HepG2 (cell line): ENCODE measurements at regions not wholly inside any gene's neighbourhood (a gene's known extent, or its start where the extent isn't known, plus 50 kb on each side); places are given as distances from the start of the nearest gene placed in this dataset.

Source experiments
- ATAC-seq: fragments of 200-7000 bp; cut with Tn5 transposase; 3 replicates; pipeline ENCODE4 v1.9.1; 2020; ENCODE audit warnings: mild to moderate bottlenecking, moderate library complexity
- BruUV-seq: library from RNA; stranded (reverse); fragments of 400-500 nt; replicated peaks from 2 replicates; lab custom pipeline; 2021; lab: Mats Ljungman, UMichigan
- CTCF ChIA-PET: fragments of 300-600 bp; formaldehyde crosslinking; extraction: SDS; loops from one replicate; lab custom pipeline; 2021; ENCODE audit warnings: low total read pairs, inconsistent platforms, low intra/inter-chr PET ratio; lab: Yijun Ruan, JAX
- POLR2A ChIA-PET: fragments of 350-600 bp; sonication (Branson Sonifier 250); formaldehyde crosslinking; loops from one replicate; lab custom pipeline; 2020; ENCODE audit warnings: antibody characterized with exemption, inconsistent platforms; lab: Yijun Ruan, JAX
- DNase-seq: peaks from one replicate; pipeline ENCODE4 v3.0.0-alpha.2; 2015; ENCODE audit warnings: low spot score
- FAIRE-seq: peaks from 3 replicates; lab custom pipeline; 2011; peaks lifted over from hg19 to GRCh38; lab: Jason Lieb, UNC
- H2AFZ ChIP-seq: one replicate; pipeline ENCODE4 v1.6.1; 2011; ENCODE audit warnings: low read length, inconsistent platforms
- H3K27ac ChIP-seq: fragments of 300-600 bp; 3 replicates; pipeline ENCODE4 v1.8.0; 2011; ENCODE audit warnings: mixed run types, mild to moderate bottlenecking, mixed read lengths, low read length, inconsistent platforms; ENCODE audit not compliant: insufficient read depth; ENCODE audit errors: extremely low read length
- H3K27me3 ChIP-seq, 2 experiments: fragments of 200-600 bp in 1 of 2; 2 replicates in 1 of 2; 3 replicates in 1 of 2; pipeline versions ENCODE4 v1.6.0 to v1.8.0; 2011; ENCODE audit warnings: low read length in 2 of 2, mild to moderate bottlenecking in 2 of 2, moderate library complexity in 2 of 2, inconsistent platforms in 1 of 2; ENCODE audit not compliant: insufficient read depth in 2 of 2, control insufficient read depth in 1 of 2
- H3K36me3 ChIP-seq, 2 experiments: fragments of 200-600 bp in 1 of 2; replicated peaks in 1 of 2; 2 replicates in 1 of 2; 3 replicates in 1 of 2; pipeline versions ENCODE4 v1.5.1 to v1.8.0; 2011; ENCODE audit warnings: low read length in 2 of 2, inconsistent platforms in 1 of 2; ENCODE audit not compliant: insufficient read depth in 2 of 2, control insufficient read depth in 1 of 2
- H3K4me1 ChIP-seq: 2 replicates; pipeline ENCODE4 v1.5.1; 2012; ENCODE audit warnings: low read length, inconsistent platforms; ENCODE audit not compliant: insufficient read depth
- H3K4me2 ChIP-seq: 2 replicates; pipeline ENCODE4 v1.6.0; 2011; ENCODE audit warnings: low read depth, low read length, inconsistent platforms
- H3K4me3 ChIP-seq, 3 experiments: fragments of 200-600 bp in 1 of 3; sonication (generic), shearing (Covaris generic) in 1 of 3; replicated peaks in 1 of 3; 2 replicates each; pipeline ENCODE4 v1.5.1; 2011 to 2016; ENCODE audit warnings: low read length in 3 of 3, inconsistent platforms in 2 of 3, low read depth in 2 of 3, mild to moderate bottlenecking in 2 of 3, control low read depth in 1 of 3, mixed read lengths in 1 of 3; ENCODE audit not compliant: insufficient read depth in 1 of 3
- H3K79me2 ChIP-seq: one replicate; pipeline ENCODE4 v1.6.1; 2011; ENCODE audit warnings: low read length, inconsistent platforms; ENCODE audit not compliant: insufficient read depth
- H3K9ac ChIP-seq: 2 replicates; pipeline ENCODE4 v1.6.0; 2011; ENCODE audit warnings: mild to moderate bottlenecking, low read depth, low read length, inconsistent platforms; ENCODE audit not compliant: insufficient read depth
- H3K9me3 ChIP-seq: 2 replicates; pipeline ENCODE4 v1.5.1; 2012; ENCODE audit warnings: mild to moderate bottlenecking, low read length
- H4K20me1 ChIP-seq: 2 replicates; pipeline ENCODE4 v1.6.0; 2011; ENCODE audit warnings: inconsistent platforms, mild to moderate bottlenecking, low read length, moderate library complexity; ENCODE audit not compliant: insufficient read depth
- AGO1 ChIP-seq: fragments of 200-400 bp; formaldehyde crosslinking; IDR thresholded peaks from 2 replicates; pipeline ENCODE4 v1.6.1; 2017; ENCODE audit warnings: mild to moderate bottlenecking, low read depth, low read length, moderate library complexity; ENCODE audit not compliant: poor library complexity, severe bottlenecking
- ARHGAP35 ChIP-seq: sonication (generic); formaldehyde crosslinking; IDR thresholded peaks from 2 replicates; pipeline ENCODE4 v1.9.0; 2022; ENCODE audit warnings: mild to moderate bottlenecking, inconsistent platforms, moderate library complexity, missing genetic modification reagents, borderline replicate concordance
- ATF7 ChIP-seq, 2 experiments: fragments of 450-650 bp in 1 of 2; sonication (generic) in 1 of 2; formaldehyde crosslinking in 1 of 2; IDR thresholded peaks; 2 replicates each; pipeline versions ENCODE4 v1.4.0 to v1.6.1; 2016 to 2020; ENCODE audit warnings: antibody characterized with exemption in 1 of 2, mild to moderate bottlenecking in 1 of 2, missing genetic modification reagents in 1 of 2
- HOXD1 ChIP-seq: sonication (generic); formaldehyde crosslinking; IDR thresholded peaks from 2 replicates; pipeline ENCODE4 v1.5.0; 2020; ENCODE audit warnings: missing genetic modification reagents
- ZBTB3 ChIP-seq: sonication (generic); formaldehyde crosslinking; IDR thresholded peaks from 2 replicates; pipeline ENCODE4 v1.4.0; 2020; ENCODE audit warnings: low read depth, mild to moderate bottlenecking, moderate library complexity, missing genetic modification reagents, borderline replicate concordance
- ZNF256 ChIP-seq: sonication (generic); formaldehyde crosslinking; conservative IDR thresholded peaks from 2 replicates; pipeline ENCODE4 v1.4.0; 2020; ENCODE audit warnings: missing genetic modification reagents
- ZNF441 ChIP-seq: sonication (generic); formaldehyde crosslinking; IDR thresholded peaks from 2 replicates; pipeline ENCODE4 v1.7.0; 2021; ENCODE audit warnings: missing genetic modification reagents, borderline replicate concordance
- WGBS: methylation state at CpG from one replicate; pipeline ENCODE4 v1.1.6; 2017; ENCODE audit warnings: low lambda C conversion rate; 5-methylcytosine and 5-hydroxymethylcytosine counted together
- in situ Hi-C: cut with HindIII; loops from 2 replicates; pipeline ENCODE4 v1.10.0; 2017; ENCODE audit warnings: low pct_unique_long_range_greater_than_20kb; ENCODE audit not compliant: extremely low pct_ligation_motif_present
- intact Hi-C: fragments of 100-400 bp; cut with micrococcal nuclease; formaldehyde crosslinking; loops from one replicate; pipeline ENCODE4 v1.10.0; 2022; ENCODE audit not compliant: unreplicated experiment
- TF ChIP-seq, protein P1 (sequence below): sonication (generic); formaldehyde crosslinking; IDR thresholded peaks from 2 replicates; pipeline ENCODE4 v1.4.0; 2020; ENCODE audit warnings: missing genetic modification reagents
- TF ChIP-seq, protein P2 (sequence below): fragments of 450-650 bp; IDR thresholded peaks from 2 replicates; pipeline ENCODE4 v1.6.1; 2016
- TF ChIP-seq, protein P3 (sequence below): sonication (generic); formaldehyde crosslinking; IDR thresholded peaks from 2 replicates; pipeline ENCODE4 v1.5.1; 2020; ENCODE audit warnings: mild to moderate bottlenecking, missing genetic modification reagents, moderate library complexity

DNA sequence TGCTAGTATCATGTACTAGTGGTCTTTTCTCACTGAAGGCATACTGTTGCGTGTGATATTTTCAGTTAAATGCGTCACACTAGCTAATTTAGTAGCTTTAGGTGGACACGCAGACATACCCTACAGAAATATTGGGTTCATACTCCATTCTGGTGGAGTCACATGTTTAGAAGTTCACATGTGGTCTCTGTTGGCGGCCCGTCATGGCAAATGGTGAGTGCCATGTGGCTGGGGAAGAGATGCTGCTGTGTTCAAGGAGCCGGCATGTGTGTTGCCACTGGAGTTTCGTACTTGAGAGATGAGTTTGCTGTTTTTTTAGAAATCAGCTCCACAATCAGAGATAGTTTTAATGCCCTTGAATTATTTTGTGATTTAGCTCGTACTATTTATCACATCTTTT lies 454.6 kb downstream of the PCNX1 start:
- Histone ChIP-seq H3K9ac (no peak overlapping the region), H3K4me1 (peaks cover 38% of the 10 kb centered on the region), H4K20me1 (no peaks in the 10 kb centered on the region), H3K79me2 (peaks cover 15% of the 10 kb centered on the region), H3K9me3 (no peaks in the 10 kb centered on the region), H3K4me3 (no peak overlapping the region), H3K4me2 (no peak overlapping the region), H3K36me3 (no peaks in the 10 kb centered on the region), H3K27me3 (no peaks in the 10 kb centered on the region), H2AFZ (no peak overlapping the region), H3K27ac (no peak overlapping the region)
- TF ChIP-seq, protein P1, sequence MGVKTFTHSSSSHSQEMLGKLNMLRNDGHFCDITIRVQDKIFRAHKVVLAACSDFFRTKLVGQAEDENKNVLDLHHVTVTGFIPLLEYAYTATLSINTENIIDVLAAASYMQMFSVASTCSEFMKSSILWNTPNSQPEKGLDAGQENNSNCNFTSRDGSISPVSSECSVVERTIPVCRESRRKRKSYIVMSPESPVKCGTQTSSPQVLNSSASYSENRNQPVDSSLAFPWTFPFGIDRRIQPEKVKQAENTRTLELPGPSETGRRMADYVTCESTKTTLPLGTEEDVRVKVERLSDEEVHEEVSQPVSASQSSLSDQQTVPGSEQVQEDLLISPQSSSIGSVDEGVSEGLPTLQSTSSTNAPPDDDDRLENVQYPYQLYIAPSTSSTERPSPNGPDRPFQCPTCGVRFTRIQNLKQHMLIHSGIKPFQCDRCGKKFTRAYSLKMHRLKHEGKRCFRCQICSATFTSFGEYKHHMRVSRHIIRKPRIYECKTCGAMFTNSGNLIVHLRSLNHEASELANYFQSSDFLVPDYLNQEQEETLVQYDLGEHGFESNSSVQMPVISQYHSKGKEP (CRISPR knock-in tag): no peak
- no peak for TF ChIP-seq ZNF256 (CRISPR knock-in tag)
- TF ChIP-seq, protein P2, sequence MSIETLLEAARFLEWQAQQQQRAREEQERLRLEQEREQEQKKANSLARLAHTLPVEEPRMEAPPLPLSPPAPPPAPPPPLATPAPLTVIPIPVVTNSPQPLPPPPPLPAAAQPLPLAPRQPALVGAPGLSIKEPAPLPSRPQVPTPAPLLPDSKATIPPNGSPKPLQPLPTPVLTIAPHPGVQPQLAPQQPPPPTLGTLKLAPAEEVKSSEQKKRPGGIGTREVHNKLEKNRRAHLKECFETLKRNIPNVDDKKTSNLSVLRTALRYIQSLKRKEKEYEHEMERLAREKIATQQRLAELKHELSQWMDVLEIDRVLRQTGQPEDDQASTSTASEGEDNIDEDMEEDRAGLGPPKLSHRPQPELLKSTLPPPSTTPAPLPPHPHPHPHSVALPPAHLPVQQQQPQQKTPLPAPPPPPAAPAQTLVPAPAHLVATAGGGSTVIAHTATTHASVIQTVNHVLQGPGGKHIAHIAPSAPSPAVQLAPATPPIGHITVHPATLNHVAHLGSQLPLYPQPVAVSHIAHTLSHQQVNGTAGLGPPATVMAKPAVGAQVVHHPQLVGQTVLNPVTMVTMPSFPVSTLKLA: peak; percentile 67
- in situ Hi-C loops: no loop called here
- DNase-seq (no peak), FAIRE-seq (no peak), ATAC-seq (no peak)
- ChIA-PET POLR2A (no interaction called here), CTCF (no interaction called here)
- no TSS peak for BruUV-seq
- intact Hi-C loops: no loop called here
- 97% methylated on average over 8 of the region's 8 CpGs for WGBS

DNA sequence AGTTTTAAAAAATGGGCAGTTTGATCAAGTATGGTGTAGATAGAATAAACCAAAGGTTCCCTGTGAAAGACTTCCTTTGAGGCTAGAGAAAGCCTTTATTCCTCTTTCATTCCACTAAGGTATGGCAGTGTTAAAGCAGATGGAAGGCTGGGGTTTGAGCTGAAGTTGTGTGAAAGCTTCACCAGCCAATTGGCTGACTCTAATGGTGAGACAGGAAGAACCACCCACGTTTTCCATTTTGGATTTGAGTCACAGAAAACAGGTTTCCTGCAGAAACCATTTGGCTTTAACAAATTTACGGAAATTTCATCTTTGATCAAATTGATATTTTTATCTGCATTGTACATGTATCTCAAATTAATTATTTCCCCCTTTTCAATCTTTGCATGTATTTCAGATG lies 455.0 kb downstream of the PCNX1 start:
- ChIA-PET POLR2A (no interaction called here), CTCF (no interaction called here)
- no TSS peak for BruUV-seq
- Histone ChIP-seq H3K36me3 (no peaks in the 10 kb centered on the region), H2AFZ (no peak overlapping the region), H3K4me1 (peaks cover 38% of the 10 kb centered on the region), H4K20me1 (no peaks in the 10 kb centered on the region), H3K27ac (no peak overlapping the region), H3K27me3 (no peaks in the 10 kb centered on the region), H3K4me3 (no peak overlapping the region), H3K79me2 (peaks cover 15% of the 10 kb centered on the region), H3K9ac (no peak overlapping the region), H3K4me2 (no peak overlapping the region), H3K9me3 (no peaks in the 10 kb centered on the region)
- DNase-seq (no peak), FAIRE-seq (no peak), ATAC-seq (no peak)
- in situ Hi-C loops (no loop called here), intact Hi-C loops (no loop called here)
- 100% methylated on average over 2 of the region's 2 CpGs for WGBS
- TF ChIP-seq, protein P3, sequence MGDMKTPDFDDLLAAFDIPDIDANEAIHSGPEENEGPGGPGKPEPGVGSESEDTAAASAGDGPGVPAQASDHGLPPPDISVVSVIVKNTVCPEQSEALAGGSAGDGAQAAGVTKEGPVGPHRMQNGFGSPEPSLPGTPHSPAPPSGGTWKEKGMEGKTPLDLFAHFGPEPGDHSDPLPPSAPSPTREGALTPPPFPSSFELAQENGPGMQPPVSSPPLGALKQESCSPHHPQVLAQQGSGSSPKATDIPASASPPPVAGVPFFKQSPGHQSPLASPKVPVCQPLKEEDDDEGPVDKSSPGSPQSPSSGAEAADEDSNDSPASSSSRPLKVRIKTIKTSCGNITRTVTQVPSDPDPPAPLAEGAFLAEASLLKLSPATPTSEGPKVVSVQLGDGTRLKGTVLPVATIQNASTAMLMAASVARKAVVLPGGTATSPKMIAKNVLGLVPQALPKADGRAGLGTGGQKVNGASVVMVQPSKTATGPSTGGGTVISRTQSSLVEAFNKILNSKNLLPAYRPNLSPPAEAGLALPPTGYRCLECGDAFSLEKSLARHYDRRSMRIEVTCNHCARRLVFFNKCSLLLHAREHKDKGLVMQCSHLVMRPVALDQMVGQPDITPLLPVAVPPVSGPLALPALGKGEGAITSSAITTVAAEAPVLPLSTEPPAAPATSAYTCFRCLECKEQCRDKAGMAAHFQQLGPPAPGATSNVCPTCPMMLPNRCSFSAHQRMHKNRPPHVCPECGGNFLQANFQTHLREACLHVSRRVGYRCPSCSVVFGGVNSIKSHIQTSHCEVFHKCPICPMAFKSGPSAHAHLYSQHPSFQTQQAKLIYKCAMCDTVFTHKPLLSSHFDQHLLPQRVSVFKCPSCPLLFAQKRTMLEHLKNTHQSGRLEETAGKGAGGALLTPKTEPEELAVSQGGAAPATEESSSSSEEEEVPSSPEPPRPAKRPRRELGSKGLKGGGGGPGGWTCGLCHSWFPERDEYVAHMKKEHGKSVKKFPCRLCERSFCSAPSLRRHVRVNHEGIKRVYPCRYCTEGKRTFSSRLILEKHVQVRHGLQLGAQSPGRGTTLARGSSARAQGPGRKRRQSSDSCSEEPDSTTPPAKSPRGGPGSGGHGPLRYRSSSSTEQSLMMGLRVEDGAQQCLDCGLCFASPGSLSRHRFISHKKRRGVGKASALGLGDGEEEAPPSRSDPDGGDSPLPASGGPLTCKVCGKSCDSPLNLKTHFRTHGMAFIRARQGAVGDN (CRISPR knock-in tag): no peak
- TF ChIP-seq HOXD1 (CRISPR knock-in tag): no peak
- TF ChIP-seq AGO1: no peak
- no peak for TF ChIP-seq ZBTB3 (CRISPR knock-in tag)
- no peak for TF ChIP-seq ATF7 (IDR thresholded peaks at IDR 0.05)
- no peak for TF ChIP-seq ATF7 (CRISPR knock-in tag; IDR thresholded peaks at IDR 0.05)
- no peak for TF ChIP-seq ZNF441 (CRISPR knock-in tag)
- TF ChIP-seq ARHGAP35 (CRISPR knock-in tag): no peak
